ENCODE measurements at regions not wholly inside any gene's neighbourhood (a gene's known extent, or its start where the extent isn't known, plus 50 kb on each side); places are given as distances from the start of the nearest gene placed in this dataset.

DNA sequence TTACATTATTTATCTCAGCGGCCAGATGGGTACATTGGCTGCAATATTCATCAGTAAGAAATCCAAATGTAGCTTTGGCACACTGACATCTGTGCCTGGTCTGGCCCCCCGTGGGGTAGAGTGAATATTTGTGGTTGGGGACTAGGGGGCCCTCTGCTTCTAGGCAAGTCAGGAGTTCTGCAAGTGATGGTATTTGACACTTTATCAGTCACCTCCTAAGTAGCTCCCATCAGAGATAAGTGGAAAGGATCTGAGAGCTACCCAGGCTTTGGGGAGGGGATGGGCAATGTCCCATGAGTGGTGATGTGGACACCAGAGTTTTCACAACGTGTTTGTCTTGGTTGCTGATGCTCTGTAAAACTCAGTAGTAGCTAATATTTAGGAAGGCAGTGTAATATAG, 609.9 kb upstream of the RBFOX1 start:
- Histone ChIP-seq H3K27me3 (no peaks in the 10 kb centered on the region), H3K9me3 (no peaks in the 10 kb centered on the region), H3K36me3 (replicated peaks in 1 of 2; ENCODE audit: insufficient read depth in 1 of 2, low read depth in 2 of 2) (no peaks in the 10 kb centered on the region), H3K4me3 (no peak overlapping the region), H3K4me1 (no peaks in the 10 kb centered on the region), H3K27ac (no peak overlapping the region)
- no peak for DNase-seq
- TF ChIP-seq, protein P1, sequence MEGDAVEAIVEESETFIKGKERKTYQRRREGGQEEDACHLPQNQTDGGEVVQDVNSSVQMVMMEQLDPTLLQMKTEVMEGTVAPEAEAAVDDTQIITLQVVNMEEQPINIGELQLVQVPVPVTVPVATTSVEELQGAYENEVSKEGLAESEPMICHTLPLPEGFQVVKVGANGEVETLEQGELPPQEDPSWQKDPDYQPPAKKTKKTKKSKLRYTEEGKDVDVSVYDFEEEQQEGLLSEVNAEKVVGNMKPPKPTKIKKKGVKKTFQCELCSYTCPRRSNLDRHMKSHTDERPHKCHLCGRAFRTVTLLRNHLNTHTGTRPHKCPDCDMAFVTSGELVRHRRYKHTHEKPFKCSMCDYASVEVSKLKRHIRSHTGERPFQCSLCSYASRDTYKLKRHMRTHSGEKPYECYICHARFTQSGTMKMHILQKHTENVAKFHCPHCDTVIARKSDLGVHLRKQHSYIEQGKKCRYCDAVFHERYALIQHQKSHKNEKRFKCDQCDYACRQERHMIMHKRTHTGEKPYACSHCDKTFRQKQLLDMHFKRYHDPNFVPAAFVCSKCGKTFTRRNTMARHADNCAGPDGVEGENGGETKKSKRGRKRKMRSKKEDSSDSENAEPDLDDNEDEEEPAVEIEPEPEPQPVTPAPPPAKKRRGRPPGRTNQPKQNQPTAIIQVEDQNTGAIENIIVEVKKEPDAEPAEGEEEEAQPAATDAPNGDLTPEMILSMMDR (IDR thresholded peaks at IDR 0.05): no peak
- TF ChIP-seq POLR2A (IDR thresholded peaks at IDR 0.05): no peak
- intact Hi-C loops (cut with DNase I): no loop called here
- WGBS, 2 donors: 30 to 36% methylated on average over 3 of the region's 3 CpGs
- no peak for ATAC-seq

DNA sequence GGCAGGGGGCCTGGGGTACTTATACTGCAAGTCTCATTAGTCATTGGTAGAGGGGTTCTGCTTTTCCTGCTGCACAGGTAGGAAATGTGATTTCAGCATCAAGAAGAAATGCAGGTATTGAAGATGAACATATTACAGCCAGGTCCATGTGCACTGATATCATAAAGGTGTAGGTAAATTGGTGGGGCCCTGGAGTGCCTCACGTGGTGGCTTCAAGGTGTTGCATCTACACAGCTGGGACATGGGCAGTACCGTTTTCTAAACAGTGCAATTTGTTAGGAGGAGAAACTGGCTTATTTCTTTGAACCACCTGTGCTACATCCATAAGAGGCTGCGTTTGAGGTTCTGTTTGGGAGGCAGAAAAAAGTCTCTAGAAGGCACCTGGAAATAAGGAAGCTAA, 618.1 kb upstream of the RBFOX1 start:
- no peak for DNase-seq
- no peak for ATAC-seq
- 21 to 29% methylated on average over 3 of the region's 3 CpGs for WGBS, 2 donors
- H3K9me3 ChIP-seq: no peaks in the 10 kb centered on the region
- no peaks in the 10 kb centered on the region for H3K4me1 ChIP-seq
- H3K27me3 ChIP-seq: no peaks in the 10 kb centered on the region
- H3K27ac ChIP-seq: no peak overlapping the region
- no peak overlapping the region for H3K4me3 ChIP-seq
- no peak for TF ChIP-seq POLR2A (IDR thresholded peaks at IDR 0.05)
- TF ChIP-seq, protein P1 (IDR thresholded peaks at IDR 0.05): no peak
- no peaks in the 10 kb centered on the region for H3K36me3 ChIP-seq (replicated peaks in 1 of 2; ENCODE audit: insufficient read depth in 1 of 2, low read depth in 2 of 2)
- intact Hi-C loops (cut with DNase I): no loop called here

DNA sequence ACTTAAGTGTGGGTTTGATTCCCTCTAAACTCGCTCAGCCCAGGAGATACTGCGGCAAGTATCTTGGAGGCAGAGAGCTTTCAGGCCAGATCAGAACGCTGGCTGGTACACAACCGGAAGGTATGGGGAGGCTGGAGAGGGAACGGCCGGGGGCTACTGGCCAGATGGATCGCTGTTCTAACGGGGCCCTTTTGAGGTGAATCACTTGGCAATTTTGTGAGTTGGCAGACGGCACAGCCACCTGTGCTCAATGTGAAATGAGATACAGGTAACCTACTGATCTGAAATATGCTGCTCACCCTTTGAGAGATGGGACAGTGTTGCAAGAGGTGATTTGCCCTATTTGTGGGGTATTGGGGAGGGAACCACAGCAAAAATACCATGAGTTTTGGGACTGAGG, 622.9 kb upstream of the RBFOX1 start:
- no peak for ATAC-seq
- DNase-seq: no peak
- no peak overlapping the region for H3K4me3 ChIP-seq
- 65 to 77% methylated on average over 9 of the region's 9 CpGs for WGBS, 2 donors
- H3K9me3 ChIP-seq: no peaks in the 10 kb centered on the region
- no peak for TF ChIP-seq POLR2A (IDR thresholded peaks at IDR 0.05)
- TF ChIP-seq, protein P1 (IDR thresholded peaks at IDR 0.05): no peak
- H3K4me1 ChIP-seq: no peaks in the 10 kb centered on the region
- H3K27ac ChIP-seq: no peak overlapping the region
- H3K36me3 ChIP-seq (replicated peaks in 1 of 2; ENCODE audit: insufficient read depth in 1 of 2, low read depth in 2 of 2): no peaks in the 10 kb centered on the region
- intact Hi-C loops (cut with DNase I): no loop called here
- H3K27me3 ChIP-seq: no peaks in the 10 kb centered on the region

DNA sequence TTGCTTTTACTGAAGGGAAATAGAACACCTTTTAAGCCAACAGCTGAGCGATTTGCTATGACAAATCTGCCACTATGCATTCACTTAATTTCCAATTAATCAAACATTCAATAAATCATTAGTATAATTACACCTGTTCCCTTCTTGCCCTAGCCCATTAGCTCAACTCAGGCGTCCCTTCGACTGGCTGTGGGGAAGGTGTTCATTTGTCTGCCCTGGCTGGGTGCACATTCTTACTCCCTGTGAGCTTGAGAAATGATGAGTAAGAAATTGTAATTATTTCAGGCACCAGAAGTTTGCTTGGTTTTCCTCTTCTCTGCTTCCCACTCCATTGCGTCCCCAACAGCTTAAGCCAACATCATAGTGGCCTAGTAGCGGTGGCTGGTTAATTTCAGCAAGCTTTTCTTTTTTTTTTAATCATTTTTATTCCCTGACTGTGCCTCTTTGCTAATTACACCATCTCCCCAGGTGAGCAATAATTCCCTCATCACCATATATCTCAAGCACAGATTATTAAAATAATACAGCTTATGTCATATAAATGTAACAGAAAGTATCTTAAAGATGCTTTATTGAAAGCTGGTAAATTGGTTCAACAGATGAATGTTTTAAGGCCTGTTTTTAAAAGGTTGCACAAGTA, 623.9 kb upstream of the RBFOX1 start:
- WGBS, 2 donors: 61% methylated on average over 5 of the region's 5 CpGs
- Histone ChIP-seq H3K36me3 (replicated peaks in 1 of 2; ENCODE audit: insufficient read depth in 1 of 2, low read depth in 2 of 2) (no peaks in the 10 kb centered on the region), H3K4me3 (no peak overlapping the region), H3K9me3 (no peaks in the 10 kb centered on the region), H3K4me1 (no peaks in the 10 kb centered on the region), H3K27ac (no peak overlapping the region), H3K27me3 (no peaks in the 10 kb centered on the region)
- no peak for DNase-seq
- TF ChIP-seq POLR2A (IDR thresholded peaks at IDR 0.05): no peak
- TF ChIP-seq, protein P1 (IDR thresholded peaks at IDR 0.05): no peak
- no peak for ATAC-seq
- intact Hi-C loops (cut with DNase I): no loop called here

- 41 to 45% methylated on average over 7 of the region's 7 CpGs for WGBS, 2 donors
- Histone ChIP-seq H3K36me3 (replicated peaks in 1 of 2; ENCODE audit: insufficient read depth in 1 of 2, low read depth in 2 of 2) (no peaks in the 10 kb centered on the region), H3K27ac (no peak overlapping the region), H3K27me3 (no peaks in the 10 kb centered on the region), H3K4me3 (no peak overlapping the region), H3K4me1 (no peaks in the 10 kb centered on the region), H3K9me3 (no peaks in the 10 kb centered on the region)
- ATAC-seq (no peak), DNase-seq (no peak)
- TF ChIP-seq, protein P1 (IDR thresholded peaks at IDR 0.05): no peak
- TF ChIP-seq POLR2A (IDR thresholded peaks at IDR 0.05): no peak
- intact Hi-C loops (cut with DNase I): no loop called here
Measured at GRCh38 chr16:6704306-6704930, 628.2 kb upstream of the RBFOX1 start.
